Natural killer cell (primary cell): ENCODE measurements at regions not wholly inside any gene's neighbourhood (a gene's known extent, or its start where the extent isn't known, plus 50 kb on each side); places are given as distances from the start of the nearest gene placed in this dataset.

Source experiments
- ATAC-seq, 3 donors: fragments of 150-1000 bp in 2 of 3; fragments of 200-7000 bp in 1 of 3; cut with Tn5 transposase; 1 replicate in 1 of 3; 2 replicates in 2 of 3; pipeline ENCODE4 v1.10.0; 2021; ENCODE audit warnings: mild to moderate bottlenecking in 2 of 3, moderate library complexity in 2 of 3
- DNase-seq, 2 donors: peaks; one replicate each; pipeline versions ENCODE4 v3.0.0 to v3.0.0-alpha.2; 2013 to 2021; ENCODE audit warnings: mixed read lengths in 1 of 2
- H3K27ac ChIP-seq: one replicate; pipeline ENCODE4 v1.5.1; 2013; ENCODE audit warnings: mild to moderate bottlenecking, low read length
- H3K27me3 ChIP-seq: one replicate; pipeline ENCODE4 v1.6.1; 2013; ENCODE audit warnings: low read length; ENCODE audit not compliant: control insufficient read depth, insufficient read depth
- H3K36me3 ChIP-seq: one replicate; pipeline ENCODE4 v1.6.1; 2013; ENCODE audit warnings: low read length; ENCODE audit not compliant: control insufficient read depth, insufficient read depth
- H3K4me1 ChIP-seq: one replicate; pipeline ENCODE4 v1.6.1; 2013; ENCODE audit warnings: low read length; ENCODE audit not compliant: control insufficient read depth, insufficient read depth
- H3K4me3 ChIP-seq: one replicate; pipeline ENCODE4 v1.5.1; 2013; ENCODE audit warnings: low read length
- H3K9me3 ChIP-seq: one replicate; pipeline ENCODE4 v1.6.1; 2013; ENCODE audit warnings: low read length; ENCODE audit not compliant: control insufficient read depth, insufficient read depth
- H3K27ac Mint-ChIP-seq, 2 donors: one replicate each; pipeline ENCODE4 v1.8.0; 2022; ENCODE audit warnings: mild to moderate bottlenecking in 2 of 2, mixed read lengths in 2 of 2, moderate library complexity in 1 of 2
- H3K27me3 Mint-ChIP-seq, 2 donors: one replicate each; pipeline ENCODE4 v1.8.0; 2022; ENCODE audit warnings: low read depth in 2 of 2, mixed read lengths in 2 of 2
- H3K36me3 Mint-ChIP-seq: one replicate; pipeline ENCODE4 v1.8.0; 2022; ENCODE audit warnings: mixed read lengths
- H3K4me1 Mint-ChIP-seq, 2 donors: one replicate each; pipeline ENCODE4 v1.8.0; 2022; ENCODE audit warnings: mixed read lengths in 2 of 2
- H3K4me3 Mint-ChIP-seq: one replicate; pipeline ENCODE4 v1.8.0; 2022; ENCODE audit warnings: mild to moderate bottlenecking, moderate library complexity, mixed read lengths
- H3K9me3 Mint-ChIP-seq, 2 donors: one replicate each; pipeline ENCODE4 v1.8.0; 2022; ENCODE audit warnings: mixed read lengths in 2 of 2
- CTCF ChIP-seq: fragments of 200-600 bp; IDR thresholded peaks from one replicate; pipeline ENCODE4 v1.8.0; 2022; ENCODE audit warnings: antibody characterized with exemption
- WGBS: methylation state at CpG from one replicate; pipeline ENCODE4 v1.1.7; 2013; ENCODE audit warnings: missing lambda C conversion rate; ENCODE audit not compliant: insufficient coverage; 5-methylcytosine and 5-hydroxymethylcytosine counted together
- intact Hi-C: fragments of 100-400 bp; cut with micrococcal nuclease; formaldehyde crosslinking; loops from one replicate; pipeline ENCODE4 v1.14.2; 2022

GRCh38 chr9:14987858-14988257 lies 77.6 kb upstream of the FREM1 start:
- TF ChIP-seq CTCF, result no peak
- Histone ChIP-seq H3K4me1 (peaks cover under 1% of the 10 kb centered on the region), H3K4me3 (no peak overlapping the region), H3K9me3 (no peaks in the 10 kb centered on the region), H3K36me3 (no peaks in the 10 kb centered on the region), H3K27me3 (peaks cover under 1% of the 10 kb centered on the region), H3K27ac (no peak overlapping the region)
- WGBS, result 83% methylated on average over 1 of the region's 1 CpG
- no peaks in the 10 kb centered on the region for H3K36me3 Mint-ChIP-seq
- ATAC-seq (no peak), DNase-seq (no peak)
- no peak overlapping the region for H3K27ac Mint-ChIP-seq
- intact Hi-C loops, result no loop called here
- peaks cover 0 to 4% of the 10 kb centered on the region in 2 donors for H3K9me3 Mint-ChIP-seq
- peaks cover 7 to 9% of the 10 kb centered on the region in 2 donors for H3K27me3 Mint-ChIP-seq
- peaks cover 15 to 17% of the 10 kb centered on the region in 2 donors for H3K4me1 Mint-ChIP-seq
- no peak overlapping the region for H3K4me3 Mint-ChIP-seq

- H3K27ac ChIP-seq, result no peak overlapping the region
- H3K4me3 ChIP-seq, result no peak overlapping the region
- H3K36me3 Mint-ChIP-seq, result no peaks in the 10 kb centered on the region
- WGBS, result 72% methylated on average over 1 of the region's 1 CpG
- no peak for DNase-seq
- peaks cover 0 to 2% of the 10 kb centered on the region in 2 donors for H3K9me3 Mint-ChIP-seq
- H3K27me3 ChIP-seq, result no peaks in the 10 kb centered on the region
- H3K36me3 ChIP-seq, result no peaks in the 10 kb centered on the region
- H3K4me1 ChIP-seq, result no peaks in the 10 kb centered on the region
- H3K9me3 ChIP-seq, result no peaks in the 10 kb centered on the region
- H3K4me1 Mint-ChIP-seq, result no peaks in the 10 kb centered on the region
- no peak overlapping the region for H3K4me3 Mint-ChIP-seq
- no peak overlapping the region for H3K27ac Mint-ChIP-seq
- no peak for TF ChIP-seq CTCF
- intact Hi-C loops, result no loop called here
- no peak for ATAC-seq
- peaks cover 0 to 3% of the 10 kb centered on the region in 2 donors for H3K27me3 Mint-ChIP-seq
These were observed 75.2 kb upstream of the FREM1 start for GRCh38 chr9:14985419-14985818.

GRCh38 chr9:14983599-14983998 lies 73.4 kb upstream of the FREM1 start:
- H3K27me3 ChIP-seq, result no peaks in the 10 kb centered on the region
- H3K9me3 Mint-ChIP-seq, result peaks cover 0 to 2% of the 10 kb centered on the region in 2 donors
- TF ChIP-seq CTCF, result no peak
- no peaks in the 10 kb centered on the region for H3K36me3 ChIP-seq
- no peak for ATAC-seq
- no peak overlapping the region for H3K27ac Mint-ChIP-seq
- no peaks in the 10 kb centered on the region for H3K4me1 Mint-ChIP-seq
- no CpG with 5 or more reads among the region's 1 CpG for WGBS
- H3K36me3 Mint-ChIP-seq, result no peaks in the 10 kb centered on the region
- H3K4me3 ChIP-seq, result no peak overlapping the region
- no peaks in the 10 kb centered on the region for H3K4me1 ChIP-seq
- no peak for DNase-seq
- no peak overlapping the region for H3K4me3 Mint-ChIP-seq
- H3K27me3 Mint-ChIP-seq, result no peaks in the 10 kb centered on the region
- intact Hi-C loops, result no loop called here
- H3K27ac ChIP-seq, result no peak overlapping the region
- H3K9me3 ChIP-seq, result no peaks in the 10 kb centered on the region

GRCh38 chr9:14981291-14981950 lies 71.2 kb upstream of the FREM1 start:
- no peak for ATAC-seq

More at GRCh38 chr9:14981291-14981950, 71.2 kb upstream of the FREM1 start:
- intact Hi-C loops, result no loop called here
- no peaks in the 10 kb centered on the region for H3K27me3 ChIP-seq
- H3K36me3 Mint-ChIP-seq, result no peaks in the 10 kb centered on the region
- no peak overlapping the region for H3K4me3 ChIP-seq
- no peak overlapping the region for H3K27ac ChIP-seq
- DNase-seq, result no peak
- H3K9me3 Mint-ChIP-seq, result peaks cover 2 to 5% of the 10 kb centered on the region in 2 donors
- no peaks in the 10 kb centered on the region for H3K4me1 ChIP-seq
- H3K36me3 ChIP-seq, result no peaks in the 10 kb centered on the region
- WGBS, result 80% methylated on average over 3 of the region's 3 CpGs
- no peaks in the 10 kb centered on the region for H3K9me3 ChIP-seq
- H3K4me3 Mint-ChIP-seq, result no peak overlapping the region
- H3K27me3 Mint-ChIP-seq, result no peaks in the 10 kb centered on the region
- TF ChIP-seq CTCF, result no peak
- H3K27ac Mint-ChIP-seq, result no peak overlapping the region
- H3K4me1 Mint-ChIP-seq, result no peaks in the 10 kb centered on the region
